GM06990 (cell line): ENCODE measurements at regions not wholly inside any gene's neighbourhood (a gene's known extent, or its start where the extent isn't known, plus 50 kb on each side); places are given as distances from the start of the nearest gene placed in this dataset.

ENCODE experiments used
- DNase-seq: peaks from one replicate; pipeline ENCODE4 v3.0.0-alpha.2; 2011; ENCODE audit not compliant: insufficient read length; ENCODE audit errors: extremely low read depth
- H3K27me3 ChIP-seq: replicated peaks from 2 replicates; pipeline ENCODE4 v1.6.0; 2011; ENCODE audit warnings: low read length; ENCODE audit not compliant: control insufficient read depth, insufficient read depth
- H3K36me3 ChIP-seq: 2 replicates; pipeline ENCODE4 v1.5.1; 2011; ENCODE audit warnings: low read length; ENCODE audit not compliant: control insufficient read depth, insufficient read depth
- H3K4me3 ChIP-seq: replicated peaks from 2 replicates; pipeline ENCODE4 v1.5.1; 2011; ENCODE audit warnings: low read depth, mild to moderate bottlenecking, control low read depth, low read length
- CTCF ChIP-seq: IDR thresholded peaks from 2 replicates; pipeline ENCODE4 v1.5.1; 2011; ENCODE audit warnings: low read length, control low read depth, mild to moderate bottlenecking, inconsistent platforms; ENCODE audit not compliant: insufficient read depth, poor library complexity, severe bottlenecking

- no peak for TF ChIP-seq CTCF
- Histone ChIP-seq H3K4me3 (no peak overlapping the region), H3K36me3 (no peaks in the 10 kb centered on the region), H3K27me3 (no peaks in the 10 kb centered on the region)
- no peak for DNase-seq
Observed at GRCh38 chr9:31719262-31719661, 665.2 kb upstream of the ACO1 start.

DNA sequence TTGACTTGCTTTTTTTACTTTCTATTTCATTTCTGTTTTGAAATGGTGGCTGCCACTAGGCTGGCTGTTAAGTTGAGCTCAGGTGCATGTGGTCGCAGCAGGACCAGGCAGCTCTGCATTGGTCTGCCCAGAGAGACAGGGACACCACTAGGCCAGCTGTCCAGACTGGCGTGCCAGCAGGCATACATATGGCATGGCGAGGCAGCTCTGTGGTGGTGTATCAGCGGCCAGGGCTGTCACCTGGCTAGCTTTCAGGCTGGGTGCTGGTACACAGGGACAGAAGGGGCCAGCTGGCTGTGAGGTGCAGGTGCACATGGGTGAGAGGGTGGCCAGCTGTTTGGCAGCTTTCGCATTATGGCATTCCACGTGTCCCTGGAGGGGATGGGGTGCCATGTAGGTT is 654.0 kb upstream of the ACO1 start:
- no peak for DNase-seq
- H3K4me3 ChIP-seq = no peak overlapping the region; the same call in 1 of the 2 replicates
- no peaks in the 10 kb centered on the region for H3K36me3 ChIP-seq
- no peak for TF ChIP-seq CTCF
- no peaks in the 10 kb centered on the region for H3K27me3 ChIP-seq

DNA sequence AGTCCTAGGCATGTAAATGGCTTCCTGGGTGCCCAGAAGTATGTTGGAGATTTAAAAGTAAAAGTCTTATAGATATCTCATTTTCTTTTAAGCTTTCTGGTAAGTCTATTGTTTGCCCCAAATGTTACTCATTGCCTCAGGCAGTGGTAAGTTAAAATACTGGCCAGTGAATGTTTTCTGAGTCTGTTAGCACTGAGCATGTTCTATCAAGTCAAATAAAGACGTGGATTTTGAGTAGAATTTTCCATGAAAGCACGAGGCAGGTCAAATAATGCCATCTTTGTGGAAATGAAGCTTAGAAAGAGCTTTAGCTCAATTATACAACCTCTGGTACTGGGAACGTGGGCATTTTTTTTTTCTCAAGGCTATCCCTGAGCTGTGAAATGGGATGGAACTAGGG is 651.3 kb upstream of the ACO1 start:
- no peaks in the 10 kb centered on the region for H3K27me3 ChIP-seq
- H3K36me3 ChIP-seq = no peaks in the 10 kb centered on the region
- DNase-seq = no peak
- no peak overlapping the region for H3K4me3 ChIP-seq
- TF ChIP-seq CTCF = no peak

DNA sequence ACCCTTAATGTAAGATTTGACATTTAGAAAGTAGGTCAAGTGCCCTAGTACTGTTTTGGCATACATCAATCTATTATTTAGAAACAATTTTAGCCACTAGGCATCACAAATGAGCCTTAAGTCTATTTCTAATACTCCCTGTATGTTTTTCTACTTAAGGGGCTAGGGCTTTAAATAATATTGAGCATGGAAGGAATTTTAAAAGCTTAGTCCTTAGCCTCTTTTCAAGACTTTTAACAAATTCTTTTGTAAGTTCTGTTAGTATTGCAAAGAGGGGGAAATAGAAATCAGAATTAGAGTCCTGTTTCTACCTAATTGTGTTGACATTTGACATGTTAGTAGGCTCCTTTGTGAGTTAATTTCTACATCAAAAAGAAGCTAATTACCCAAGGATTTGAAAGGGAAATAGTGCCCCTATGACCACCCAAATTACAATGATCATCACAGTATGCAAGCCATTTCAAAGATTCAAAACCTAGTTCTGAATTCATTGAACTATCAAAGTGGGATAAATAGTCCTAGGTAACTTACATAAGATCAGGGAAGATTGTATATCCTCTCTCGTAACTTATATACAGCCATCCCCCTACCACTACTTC is 647.8 kb upstream of the ACO1 start:
- TF ChIP-seq CTCF = no peak
- H3K27me3 ChIP-seq = no peaks in the 10 kb centered on the region
- H3K36me3 ChIP-seq = no peaks in the 10 kb centered on the region
- no peak for DNase-seq
- no peak overlapping the region for H3K4me3 ChIP-seq

- Histone ChIP-seq H3K36me3 (no peaks in the 10 kb centered on the region), H3K4me3 (no peak overlapping the region), H3K27me3 (no peaks in the 10 kb centered on the region)
- TF ChIP-seq CTCF = no peak
- DNase-seq = no peak
Observed at GRCh38 chr9:31740705-31741104, 643.7 kb upstream of the ACO1 start.

DNA sequence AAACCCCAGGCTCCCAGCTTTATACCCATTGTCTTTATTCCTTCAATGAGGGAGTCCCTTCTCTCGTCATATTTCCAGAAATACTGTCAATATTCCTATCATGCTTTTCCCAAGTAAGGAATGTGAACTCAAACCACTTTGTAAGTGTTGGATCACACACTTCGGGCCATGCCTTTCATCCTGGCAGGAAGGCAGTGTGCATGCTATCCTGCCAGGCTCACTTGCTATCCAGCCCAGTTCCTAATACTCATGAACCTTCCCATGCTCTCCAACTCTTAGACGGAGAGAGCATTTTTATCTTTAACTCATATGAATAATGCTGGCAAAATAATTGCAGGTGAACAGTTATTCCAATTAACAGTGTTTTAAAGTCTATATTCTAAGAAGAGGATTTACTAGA is 639.9 kb upstream of the ACO1 start:
- TF ChIP-seq CTCF = no peak

More for the DNA sequence above, 639.9 kb upstream of the ACO1 start:
- Histone ChIP-seq H3K36me3 (no peaks in the 10 kb centered on the region), H3K27me3 (no peaks in the 10 kb centered on the region), H3K4me3 (no peak overlapping the region)
- no peak for DNase-seq
